GM21619 (cell line): ENCODE measurements at regions not wholly inside any gene's neighbourhood (a gene's known extent, or its start where the extent isn't known, plus 50 kb on each side); places are given as distances from the start of the nearest gene placed in this dataset.

Experiments used
- ATAC-seq: cut with Tn5 transposase; IDR thresholded peaks from one replicate; pipeline ENCODE4 v1.9.1; 2021; ENCODE audit not compliant: unreplicated experiment

DNA sequence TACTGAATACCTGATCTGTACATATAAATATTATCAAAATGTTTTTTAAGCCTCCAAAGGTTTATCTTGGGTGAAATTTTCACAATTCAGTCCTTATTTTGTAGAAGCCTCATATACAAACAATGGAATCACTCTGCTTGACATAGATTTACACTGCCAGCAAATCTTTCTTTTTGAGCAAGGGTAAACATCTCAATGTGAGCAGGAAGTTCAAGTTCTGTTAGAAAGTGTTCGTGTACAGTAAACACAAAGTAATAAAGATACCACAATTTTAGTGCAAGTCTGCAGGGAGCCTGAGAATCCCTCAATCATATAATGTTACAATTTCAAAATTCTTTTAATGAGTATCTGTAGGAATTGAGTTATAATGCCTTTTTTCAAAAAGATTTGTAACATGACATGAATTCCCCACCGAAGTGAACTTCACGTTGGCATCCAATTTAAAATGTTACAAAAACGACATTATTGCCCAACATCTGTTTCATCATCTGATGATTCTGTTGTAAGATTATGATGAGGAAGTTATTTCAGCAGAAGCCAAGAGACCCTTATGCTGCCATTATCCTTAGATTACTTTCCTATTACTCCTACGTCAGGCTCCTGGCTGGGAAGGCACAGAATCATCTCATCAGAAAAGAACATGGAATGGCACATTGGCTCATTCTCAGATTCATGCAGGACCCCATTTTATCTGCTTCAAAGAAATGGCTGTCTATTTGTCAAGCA is 283.9 kb upstream of the ACVR2A start:
- no peak for ATAC-seq

DNA sequence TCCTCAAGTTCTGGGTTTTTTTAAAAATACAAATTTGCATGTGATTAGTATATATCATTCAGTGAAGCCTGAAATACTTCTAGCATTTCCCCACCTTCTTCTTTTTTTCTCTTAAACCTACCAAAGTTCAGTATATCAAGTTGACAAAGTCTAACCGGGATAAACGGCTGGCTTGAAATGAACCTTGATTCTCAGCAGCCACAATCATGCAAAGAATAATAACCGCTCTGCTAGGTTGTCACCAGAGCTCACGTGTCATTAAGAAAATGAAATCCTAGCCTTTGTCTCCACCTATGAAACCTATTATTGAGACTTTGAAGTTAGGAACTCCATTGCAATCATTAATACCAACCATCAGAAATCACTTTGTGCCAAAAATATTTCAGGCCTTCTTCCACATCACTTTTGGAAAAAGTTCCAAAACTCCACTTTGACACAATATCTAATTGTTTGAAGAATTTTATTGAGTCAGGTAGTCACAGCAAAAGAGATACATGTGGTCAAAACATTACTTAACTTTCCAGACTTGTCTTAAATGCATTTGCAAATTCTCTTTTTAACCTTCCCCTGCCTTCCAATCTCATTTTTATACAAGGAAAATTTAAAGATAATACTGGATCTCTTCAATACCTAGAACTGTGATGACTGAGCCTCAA is 285.6 kb upstream of the ACVR2A start:
- no peak for ATAC-seq

DNA sequence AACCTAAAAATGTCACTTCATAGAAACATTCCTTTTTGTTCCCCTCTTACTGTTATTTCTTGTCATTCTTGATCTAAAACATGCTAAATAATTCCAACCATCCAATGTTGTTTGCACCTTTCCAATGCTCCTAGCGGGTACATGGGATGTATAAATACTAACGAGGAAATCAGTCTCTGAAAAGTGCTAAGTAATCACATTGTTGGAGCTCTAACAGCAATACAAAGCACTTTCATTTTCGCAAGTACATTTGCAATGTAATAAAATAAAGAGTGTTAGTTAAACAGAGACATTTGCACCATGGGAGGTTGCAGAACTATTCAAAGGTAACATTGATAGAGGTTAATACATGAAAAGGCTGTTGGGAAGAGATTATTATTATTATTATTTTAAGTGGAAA is 286.2 kb upstream of the ACVR2A start:
- ATAC-seq: no peak

DNA sequence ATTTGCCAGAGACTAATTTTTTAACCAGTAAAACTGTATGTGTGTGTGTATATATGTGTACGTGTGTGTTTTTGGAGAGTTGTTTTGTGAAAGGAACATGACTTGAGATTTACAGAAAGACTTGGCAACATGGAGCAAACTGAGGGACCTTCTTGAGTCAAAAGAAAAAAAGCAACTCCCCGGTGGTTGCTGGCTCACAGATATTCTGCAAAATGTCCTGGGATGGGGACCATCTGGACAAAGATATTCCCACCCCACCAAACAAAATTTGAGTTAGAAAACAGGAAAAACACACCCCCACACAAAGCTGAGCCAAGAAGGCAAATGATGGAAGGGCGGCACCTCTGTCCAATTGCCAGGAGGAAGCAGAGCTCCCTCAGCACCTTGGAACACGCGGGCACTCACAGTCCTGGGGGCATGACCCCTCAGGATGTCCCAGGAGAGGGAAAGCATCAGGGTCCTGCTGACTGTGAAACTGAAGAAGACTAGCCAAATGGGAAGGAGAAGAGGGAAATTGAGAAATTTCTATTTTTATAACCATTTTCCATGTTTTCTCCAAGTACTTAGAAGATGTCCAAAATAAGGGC is 290.2 kb upstream of the ACVR2A start:
- ATAC-seq: no peak

DNA sequence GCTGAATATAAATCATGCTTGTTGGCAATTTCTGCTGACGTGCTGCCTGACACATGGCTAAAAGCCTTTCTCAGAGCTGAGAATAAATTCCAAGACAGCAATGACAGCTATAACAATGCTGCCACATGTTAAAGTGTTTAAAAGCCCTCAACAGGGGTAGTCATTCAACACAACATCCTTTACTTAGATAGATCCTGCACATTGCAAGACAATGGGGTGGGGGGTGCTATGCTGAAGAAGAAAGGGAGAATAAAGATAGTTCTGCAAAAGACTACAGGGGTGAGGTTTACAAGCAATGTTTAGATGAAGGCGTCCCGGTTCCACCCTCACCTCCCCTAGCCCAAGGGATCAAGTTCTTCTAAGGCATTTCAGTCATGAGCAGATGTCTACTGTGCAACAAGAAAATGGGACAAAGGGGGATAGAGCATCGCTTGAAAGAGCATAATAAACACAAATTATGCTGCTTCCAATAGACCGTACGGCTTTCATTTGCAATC is 291.0 kb upstream of the ACVR2A start:
- no peak for ATAC-seq

DNA sequence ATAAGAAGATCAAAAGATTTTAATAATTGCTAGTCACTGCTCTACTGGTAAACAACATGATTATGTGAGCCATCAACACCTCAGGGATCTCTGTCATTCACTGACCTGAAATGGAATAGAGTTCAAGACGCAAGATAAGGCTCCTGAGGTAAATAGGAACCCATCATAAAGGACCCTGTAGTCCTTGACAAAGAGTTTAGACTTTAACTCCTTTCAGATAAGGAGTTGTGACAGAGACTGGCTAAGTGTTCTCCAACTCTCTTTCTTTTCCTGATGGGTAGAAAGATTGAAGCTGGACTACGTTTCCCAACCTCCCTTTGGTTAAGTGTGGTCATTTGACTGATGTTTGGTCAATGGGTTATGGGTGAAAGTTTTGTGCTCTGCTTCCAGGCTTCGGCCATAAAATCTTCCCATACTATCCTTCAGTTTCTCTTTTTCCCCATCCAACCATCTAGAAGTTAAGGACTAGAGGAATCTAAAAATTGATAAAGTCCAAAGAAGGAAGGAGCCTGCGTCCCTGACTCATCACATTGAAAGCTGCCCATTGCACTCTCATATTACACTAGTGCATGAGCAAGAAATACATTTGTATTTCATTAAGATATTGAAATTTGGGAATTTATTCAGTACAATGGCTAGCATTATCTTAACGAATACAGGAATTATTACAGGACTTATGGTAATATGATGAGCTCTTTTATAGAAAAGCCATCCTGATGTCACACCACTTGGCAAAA is 293.7 kb upstream of the ACVR2A start:
- ATAC-seq: no peak

DNA sequence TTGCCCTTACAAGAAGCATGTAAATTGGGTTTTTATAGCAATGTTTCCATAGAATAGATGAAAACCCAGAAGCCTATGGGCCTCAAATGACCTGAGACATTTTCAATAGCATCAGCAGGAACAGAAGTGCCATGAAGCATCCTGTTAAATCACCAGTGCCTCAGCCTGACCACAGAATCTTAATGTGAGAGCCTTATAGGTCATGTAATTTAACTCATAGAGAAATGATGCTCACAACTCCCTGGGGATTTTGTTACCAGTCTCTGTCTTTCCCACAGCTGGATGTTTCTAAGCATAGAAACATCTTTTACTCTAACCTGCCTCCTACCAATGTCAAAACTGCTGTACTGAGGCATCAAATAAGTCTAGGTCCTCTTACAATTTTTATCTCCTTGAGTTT is 295.8 kb upstream of the ACVR2A start:
- ATAC-seq: no peak

DNA sequence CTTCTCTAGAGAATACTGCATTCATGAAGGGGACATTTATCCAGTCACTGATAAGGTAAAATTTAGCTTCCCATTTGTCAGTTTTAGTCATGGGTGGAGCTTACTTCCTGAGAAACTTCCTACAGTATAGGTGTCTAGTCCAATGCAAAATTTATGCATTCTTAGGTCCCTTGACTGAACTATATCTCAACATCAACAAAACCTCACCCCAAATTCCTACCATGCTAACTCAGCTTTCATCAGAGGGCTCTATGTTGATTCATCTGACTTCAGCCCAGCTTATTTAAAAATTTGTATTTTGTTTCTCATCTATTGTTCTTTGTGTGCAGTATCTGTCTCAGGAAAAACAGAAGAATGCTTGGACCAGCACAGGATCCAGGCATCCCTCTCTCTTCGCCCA is 296.4 kb upstream of the ACVR2A start:
- ATAC-seq: no peak

DNA sequence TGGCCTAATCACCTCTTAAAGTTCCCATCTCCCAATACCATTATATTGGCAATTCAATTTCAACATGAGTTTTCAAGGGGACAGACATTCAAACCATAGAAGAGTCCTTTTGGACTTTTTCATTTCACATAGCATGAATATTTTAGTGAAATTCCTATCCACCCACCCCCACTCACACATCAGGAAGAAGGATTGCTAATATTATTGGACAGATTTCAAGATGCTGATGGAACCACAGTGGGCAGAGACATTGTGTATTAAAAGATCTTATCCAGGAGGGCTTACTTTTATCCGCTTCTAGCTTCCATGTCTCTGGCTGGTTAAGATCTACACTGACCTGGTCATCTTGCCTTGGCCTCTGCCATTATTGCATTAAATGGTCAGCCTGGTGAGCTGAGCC is 297.4 kb upstream of the ACVR2A start:
- ATAC-seq: no peak

DNA sequence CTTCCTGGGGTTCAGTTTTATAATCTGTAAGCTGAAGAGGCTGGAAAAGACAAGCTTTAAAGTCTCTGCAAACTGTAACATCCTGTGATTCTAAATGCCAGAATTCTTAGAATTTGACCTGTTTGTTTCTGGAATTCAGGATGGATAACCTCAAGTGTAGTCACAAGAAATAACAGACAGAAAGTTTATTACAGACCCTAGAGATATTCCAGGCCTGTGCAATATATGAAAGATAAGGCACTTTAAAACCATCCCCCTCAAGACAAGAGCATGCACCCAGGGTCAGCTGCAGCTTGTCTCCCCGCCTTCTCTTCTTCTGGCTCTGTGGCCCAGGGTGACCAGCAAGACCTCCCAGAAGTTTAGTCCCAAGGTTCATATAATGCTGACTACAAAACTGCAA is 298.7 kb upstream of the ACVR2A start:
- no peak for ATAC-seq

DNA sequence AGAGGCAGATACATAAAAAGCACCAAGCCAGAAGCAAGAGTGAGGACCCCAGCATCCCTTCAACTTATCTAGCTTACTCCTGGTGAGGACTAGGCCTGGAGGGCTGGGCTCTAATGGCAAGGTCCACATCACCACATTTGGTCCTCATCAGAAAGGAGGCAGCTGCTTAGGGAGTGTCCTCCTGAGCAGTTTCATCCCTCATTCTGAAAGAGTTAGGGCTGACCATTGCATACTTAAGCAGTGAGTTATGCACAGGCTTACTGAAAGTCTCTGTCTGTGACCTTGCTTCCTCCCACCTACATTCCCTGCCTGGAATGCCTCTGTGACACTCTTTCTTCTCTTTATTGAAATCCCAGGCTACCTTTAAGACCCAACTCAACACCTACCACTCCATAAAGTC is 301.8 kb upstream of the ACVR2A start:
- no peak for ATAC-seq

DNA sequence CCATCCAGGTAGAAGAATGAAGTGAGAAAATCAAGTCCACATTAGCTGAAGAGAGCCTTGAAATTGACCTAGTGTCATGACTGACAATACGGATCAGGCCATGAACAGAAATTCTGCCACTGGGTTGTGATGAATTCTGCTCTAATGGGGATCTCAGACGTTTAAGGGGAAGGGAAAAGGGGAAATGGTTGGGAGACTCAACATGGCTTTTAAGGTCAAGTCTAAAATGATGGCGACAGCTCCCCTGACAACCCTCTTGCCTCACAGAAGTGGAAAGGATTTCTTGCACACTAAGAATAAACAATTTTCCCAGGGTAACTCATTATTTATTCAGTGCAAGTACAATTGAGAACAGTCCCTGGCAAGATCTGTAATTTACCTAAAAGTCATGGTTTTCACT is 302.5 kb upstream of the ACVR2A start:
- no peak for ATAC-seq

DNA sequence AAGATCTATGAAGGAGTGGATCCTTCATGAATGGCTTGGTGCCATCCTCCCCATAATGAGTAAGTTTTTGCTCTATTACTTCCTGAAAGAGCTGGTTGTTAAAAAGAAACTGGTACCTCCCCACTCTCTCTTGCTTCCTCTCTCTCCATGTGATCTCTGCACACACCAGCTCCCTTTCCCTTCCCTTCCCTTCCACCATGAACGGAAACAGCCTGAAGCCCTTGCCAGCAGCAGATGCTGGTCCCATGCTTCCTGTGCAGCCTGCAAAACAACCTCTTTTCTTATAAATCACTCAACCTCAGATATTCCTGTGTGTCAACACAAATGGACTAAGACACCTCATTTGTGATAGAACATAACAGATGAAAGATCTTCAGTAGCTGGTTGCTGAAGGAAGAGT is 303.5 kb upstream of the ACVR2A start:
- no peak for ATAC-seq

DNA sequence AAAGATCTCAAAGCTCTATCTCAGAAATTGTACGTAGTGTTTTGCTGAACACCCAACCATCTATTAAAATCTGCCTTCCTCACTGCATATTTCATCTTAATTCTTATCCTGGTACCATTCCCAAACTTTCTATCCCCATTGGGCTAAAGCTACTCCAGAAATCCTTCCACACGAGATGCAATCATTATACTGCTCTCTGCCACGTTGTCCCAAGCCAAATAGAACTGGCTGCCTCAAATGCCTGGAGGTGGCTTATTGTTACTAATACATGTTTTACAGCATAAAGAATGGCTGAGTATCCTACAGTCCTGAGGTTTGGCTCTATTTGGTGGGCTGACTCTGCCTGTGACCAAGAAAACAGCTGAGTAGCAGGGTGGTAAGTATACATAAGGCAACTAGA is 306.0 kb upstream of the ACVR2A start:
- ATAC-seq: no peak

DNA sequence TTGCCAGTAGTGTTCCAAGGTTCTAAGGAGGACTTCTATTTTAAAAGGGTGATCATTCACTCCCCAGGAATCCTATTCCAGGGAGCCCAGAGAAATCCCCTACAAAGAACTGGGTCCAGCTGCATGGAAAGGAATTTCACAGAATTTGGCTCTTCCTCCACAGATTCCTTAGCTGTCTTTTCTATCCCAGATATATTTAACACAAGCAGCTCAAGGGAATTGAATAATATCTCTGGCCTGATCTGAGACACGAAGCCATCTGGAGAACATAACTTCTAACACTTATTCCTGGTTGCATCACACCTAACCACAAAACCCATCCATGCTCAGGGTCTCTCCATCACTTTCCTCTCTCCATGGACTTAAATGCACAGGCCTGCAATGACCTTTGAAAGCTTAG is 306.7 kb upstream of the ACVR2A start:
- no peak for ATAC-seq

DNA sequence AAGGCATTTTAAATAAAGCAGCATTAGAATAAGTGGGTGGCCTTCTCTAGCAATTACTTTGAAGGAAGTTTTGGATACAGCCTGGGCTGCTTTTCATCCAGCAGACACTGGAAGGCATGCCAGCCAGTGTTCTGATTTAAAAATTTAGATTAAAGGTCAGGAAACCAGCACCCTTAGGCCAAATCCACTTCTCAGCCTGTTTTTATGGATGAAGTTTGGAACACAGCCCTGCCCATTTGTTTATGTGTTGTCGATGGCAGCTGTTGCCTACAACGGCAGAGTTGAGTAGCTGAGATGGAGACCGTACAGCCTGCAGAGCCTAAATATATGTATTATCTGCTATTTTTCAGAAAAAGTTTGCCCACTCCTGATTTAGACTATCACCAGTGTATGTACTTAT is 313.6 kb upstream of the ACVR2A start:
- ATAC-seq: no peak

DNA sequence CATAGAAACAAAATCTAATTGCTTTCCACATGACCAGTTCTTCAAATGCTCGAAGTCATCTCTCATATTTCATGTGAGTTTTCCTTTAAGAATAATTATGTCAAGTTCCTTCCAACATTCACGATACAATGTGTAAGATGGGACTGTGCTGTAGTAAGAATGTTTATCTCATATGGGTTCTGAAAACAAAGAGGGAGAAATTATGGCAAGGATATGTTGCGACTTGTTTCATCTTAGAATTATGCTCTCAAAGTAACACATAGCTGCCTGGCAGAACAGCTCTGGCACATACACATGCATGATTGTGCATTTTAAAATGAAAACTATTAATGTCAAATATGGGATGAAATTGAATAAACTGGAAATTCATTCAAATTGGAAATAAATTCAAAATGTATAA is 314.8 kb upstream of the ACVR2A start:
- no peak for ATAC-seq

DNA sequence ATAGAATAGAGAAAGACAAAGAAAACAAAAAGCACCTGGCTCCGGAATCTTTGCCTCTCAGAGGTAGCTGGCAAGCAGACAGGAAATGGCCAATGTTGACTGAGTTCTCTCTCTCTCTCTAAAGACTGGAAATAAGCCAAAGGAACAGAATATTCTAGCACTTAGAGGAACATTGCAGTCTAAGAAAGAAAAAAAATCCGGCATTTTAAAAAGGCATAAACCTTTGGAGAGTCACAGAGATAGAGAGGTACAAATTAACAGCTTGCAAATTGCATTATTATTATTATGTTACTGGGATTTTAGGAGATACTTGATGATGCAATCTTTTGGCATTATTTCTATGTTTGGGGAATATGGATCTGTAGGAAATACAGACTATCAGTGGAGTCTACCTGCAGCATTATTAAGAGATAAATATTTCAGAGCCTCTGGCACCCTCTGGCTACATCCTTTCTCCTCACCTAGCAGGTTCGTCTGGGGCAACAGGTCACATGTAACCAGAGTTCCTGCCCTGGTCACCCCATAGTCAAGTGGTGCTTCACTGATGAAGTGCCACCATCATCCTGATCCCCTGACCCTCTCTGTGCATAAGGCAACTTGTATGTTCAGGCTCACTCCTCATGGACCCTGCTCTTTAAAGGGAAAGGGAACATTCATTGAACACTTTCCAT is 318.9 kb upstream of the ACVR2A start:
- no peak for ATAC-seq

DNA sequence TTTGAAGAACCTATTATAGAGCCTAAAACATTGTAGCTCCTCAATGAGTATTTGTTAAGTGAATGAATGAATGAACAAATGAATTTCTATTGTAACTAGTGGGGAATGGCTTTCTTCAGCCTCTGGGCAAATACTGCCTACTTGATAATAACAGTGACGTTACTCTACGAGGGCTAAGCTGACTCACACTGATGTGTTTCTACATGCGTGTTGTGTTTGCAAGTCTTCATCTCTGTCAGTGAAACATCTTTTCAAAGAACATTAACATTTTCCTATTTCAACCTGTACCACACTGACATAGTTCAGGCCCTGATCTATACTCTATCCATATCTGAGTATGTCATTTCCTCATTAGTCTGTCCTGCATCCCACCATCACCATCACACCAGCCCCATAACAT is 319.9 kb upstream of the ACVR2A start:
- ATAC-seq: no peak

DNA sequence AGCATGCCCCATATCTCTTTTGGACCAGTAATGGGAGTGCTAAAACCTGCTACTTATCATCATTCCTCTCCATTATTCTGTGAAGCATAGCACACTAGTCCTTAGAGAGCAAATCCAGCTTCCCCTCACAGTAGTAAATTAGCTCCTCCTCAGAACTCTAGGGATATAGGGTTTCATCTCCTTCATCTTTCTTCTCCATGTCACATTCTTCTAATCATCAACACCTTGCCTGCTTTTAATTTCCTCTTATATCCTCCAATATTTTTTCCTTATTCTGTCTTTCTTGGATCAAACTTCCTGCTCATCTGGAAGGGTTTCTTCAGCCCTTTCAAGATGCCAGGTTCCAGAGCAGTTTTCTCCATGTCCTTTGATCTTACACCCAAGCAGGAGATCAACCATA is 321.4 kb upstream of the ACVR2A start:
- no peak for ATAC-seq

DNA sequence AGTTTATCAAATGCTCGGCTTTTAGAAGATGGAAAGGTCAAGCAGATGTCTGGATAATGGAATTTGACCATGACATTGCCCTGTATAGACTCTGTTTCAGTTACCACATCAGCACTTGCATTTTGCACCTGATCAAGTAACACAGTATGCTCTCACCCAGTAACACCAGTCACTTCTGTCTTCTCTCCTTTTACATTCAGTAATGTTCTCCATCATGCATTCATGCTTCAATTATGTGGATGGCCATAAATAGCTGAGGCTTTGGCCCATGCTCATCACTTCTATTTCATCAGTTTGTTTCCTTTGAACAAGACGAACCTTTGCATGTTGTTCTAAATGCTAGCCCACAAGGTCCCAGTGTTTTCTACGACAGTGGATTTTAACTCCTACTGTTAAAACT is 322.9 kb upstream of the ACVR2A start:
- ATAC-seq: no peak
